ENCODE measurements at regions not wholly inside any gene's neighbourhood (a gene's known extent, or its start where the extent isn't known, plus 50 kb on each side); places are given as distances from the start of the nearest gene placed in this dataset.

DNA sequence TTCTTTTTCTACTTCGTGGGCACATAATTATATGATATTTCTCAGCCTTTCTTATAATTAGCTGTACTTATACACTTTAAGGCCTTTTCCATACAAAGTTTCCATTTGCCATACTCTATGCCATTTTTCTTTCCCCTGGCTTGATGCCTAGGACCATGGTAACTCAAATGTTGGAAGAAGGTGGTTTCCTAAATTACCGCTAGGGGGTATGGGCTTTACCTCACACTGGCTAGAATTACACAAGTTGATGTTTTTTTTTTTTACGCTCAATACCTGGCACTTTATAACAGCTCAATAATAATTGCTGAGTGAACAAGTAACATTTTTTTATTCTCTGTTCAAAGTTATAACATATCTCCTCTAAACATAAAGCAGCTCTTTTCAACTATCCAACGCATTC, 306.8 kb upstream of the LRFN5 start:
- no peak overlapping the region for H3K27ac ChIP-seq
- no peak for TF ChIP-seq ZFX (IDR thresholded peaks at IDR 0.05)
- TF ChIP-seq, protein P1, sequence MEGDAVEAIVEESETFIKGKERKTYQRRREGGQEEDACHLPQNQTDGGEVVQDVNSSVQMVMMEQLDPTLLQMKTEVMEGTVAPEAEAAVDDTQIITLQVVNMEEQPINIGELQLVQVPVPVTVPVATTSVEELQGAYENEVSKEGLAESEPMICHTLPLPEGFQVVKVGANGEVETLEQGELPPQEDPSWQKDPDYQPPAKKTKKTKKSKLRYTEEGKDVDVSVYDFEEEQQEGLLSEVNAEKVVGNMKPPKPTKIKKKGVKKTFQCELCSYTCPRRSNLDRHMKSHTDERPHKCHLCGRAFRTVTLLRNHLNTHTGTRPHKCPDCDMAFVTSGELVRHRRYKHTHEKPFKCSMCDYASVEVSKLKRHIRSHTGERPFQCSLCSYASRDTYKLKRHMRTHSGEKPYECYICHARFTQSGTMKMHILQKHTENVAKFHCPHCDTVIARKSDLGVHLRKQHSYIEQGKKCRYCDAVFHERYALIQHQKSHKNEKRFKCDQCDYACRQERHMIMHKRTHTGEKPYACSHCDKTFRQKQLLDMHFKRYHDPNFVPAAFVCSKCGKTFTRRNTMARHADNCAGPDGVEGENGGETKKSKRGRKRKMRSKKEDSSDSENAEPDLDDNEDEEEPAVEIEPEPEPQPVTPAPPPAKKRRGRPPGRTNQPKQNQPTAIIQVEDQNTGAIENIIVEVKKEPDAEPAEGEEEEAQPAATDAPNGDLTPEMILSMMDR (conservative IDR thresholded peaks at IDR 0.05): peak; percentile 59

DNA sequence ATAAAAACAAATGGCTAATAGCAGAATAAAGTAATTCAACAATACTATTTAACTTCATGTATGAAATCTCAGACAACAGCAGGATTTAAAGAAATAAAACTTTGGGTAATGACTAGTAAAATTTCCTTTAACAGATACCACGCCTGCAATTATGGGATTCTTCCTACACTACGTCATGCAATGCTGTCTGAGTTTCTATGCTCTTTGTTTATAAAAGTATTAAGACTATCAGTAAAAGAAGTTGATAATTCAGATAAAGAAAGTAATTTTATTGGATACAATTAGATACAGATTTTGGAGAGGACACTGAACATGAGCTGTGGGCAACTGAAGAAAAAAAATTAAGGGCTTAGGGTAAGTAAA, 308.4 kb upstream of the LRFN5 start:
- TF ChIP-seq ZFX (IDR thresholded peaks at IDR 0.05): no peak
- TF ChIP-seq, protein P1 (conservative IDR thresholded peaks at IDR 0.05): no peak
- no peak overlapping the region for H3K27ac ChIP-seq

DNA sequence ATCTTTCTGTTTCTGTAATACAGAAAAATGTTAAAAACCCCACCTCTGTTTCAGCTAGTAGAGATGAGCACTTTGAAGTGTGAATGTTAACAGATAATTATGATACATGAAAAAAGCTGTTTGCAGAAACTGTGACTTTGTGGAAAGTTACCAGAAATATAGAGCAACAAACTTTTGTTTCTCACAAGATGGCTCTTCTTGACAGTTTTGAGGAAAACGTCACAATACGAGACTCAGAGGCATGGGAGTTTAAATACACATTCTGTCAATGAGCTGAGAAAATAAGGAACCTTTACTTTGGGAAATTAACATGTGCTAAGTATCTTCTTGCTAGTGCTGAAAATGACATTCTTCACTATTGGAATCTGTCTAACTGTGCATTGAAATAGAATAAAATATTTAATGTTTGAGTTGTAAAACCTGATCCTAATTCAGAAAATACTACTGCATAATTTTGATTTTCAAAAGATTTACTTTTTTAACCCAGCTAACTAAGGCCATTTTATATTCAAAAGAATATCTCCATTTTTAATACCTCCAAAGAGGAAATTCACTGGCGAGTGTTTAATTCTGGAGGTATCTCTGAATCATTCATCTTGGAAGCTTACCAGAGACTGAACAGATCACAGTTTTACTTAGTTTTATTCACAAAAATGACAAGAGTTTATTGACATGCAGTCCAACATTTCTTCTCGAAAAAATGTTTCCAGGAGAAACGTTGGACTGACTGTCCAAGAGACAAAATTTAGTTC, 308.9 kb upstream of the LRFN5 start:
- TF ChIP-seq, protein P1 (conservative IDR thresholded peaks at IDR 0.05): no peak
- no peak for TF ChIP-seq ZFX (IDR thresholded peaks at IDR 0.05)
- H3K27ac ChIP-seq: no peak overlapping the region

DNA sequence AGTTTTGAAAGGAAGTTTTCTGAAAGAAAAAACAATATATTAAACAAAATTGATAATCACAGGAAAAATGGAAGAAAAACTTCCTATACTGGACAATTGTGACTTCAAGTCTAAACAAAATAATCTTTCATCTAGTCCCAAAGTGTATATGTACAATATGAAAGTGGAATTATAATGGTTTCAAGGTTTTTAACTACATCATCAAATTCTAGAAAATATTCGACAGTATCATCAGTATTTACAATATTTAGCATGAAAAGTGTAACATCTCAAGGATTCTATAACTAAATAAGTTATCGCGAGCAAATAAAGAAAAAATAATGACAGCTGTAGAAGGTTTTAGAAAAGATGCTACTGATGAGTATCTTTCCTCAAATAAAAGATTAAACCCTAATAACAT, 310.9 kb upstream of the LRFN5 start:
- no peak overlapping the region for H3K27ac ChIP-seq
- TF ChIP-seq, protein P1 (conservative IDR thresholded peaks at IDR 0.05): no peak
- TF ChIP-seq ZFX (IDR thresholded peaks at IDR 0.05): no peak

DNA sequence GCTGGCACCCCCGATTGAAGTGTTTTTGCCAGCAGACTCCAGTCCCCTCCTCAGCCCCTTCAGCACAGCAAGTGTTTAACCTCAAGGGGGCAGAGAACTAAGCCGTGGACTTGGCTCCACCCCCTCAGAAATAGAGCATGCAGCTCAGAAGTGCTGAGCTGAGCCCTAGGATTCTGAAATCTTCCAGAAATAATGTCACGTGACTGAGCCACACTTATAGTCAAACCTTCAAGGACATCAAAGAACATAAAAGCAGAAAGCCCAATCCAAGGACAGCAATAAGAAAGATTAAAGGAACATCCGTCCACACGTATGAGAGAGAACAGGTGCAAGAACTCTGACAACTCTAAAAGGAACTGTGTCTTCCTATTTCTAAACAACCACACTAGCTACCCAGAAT, 317.7 kb upstream of the LRFN5 start:
- TF ChIP-seq, protein P1 (conservative IDR thresholded peaks at IDR 0.05): no peak
- no peak overlapping the region for H3K27ac ChIP-seq

DNA sequence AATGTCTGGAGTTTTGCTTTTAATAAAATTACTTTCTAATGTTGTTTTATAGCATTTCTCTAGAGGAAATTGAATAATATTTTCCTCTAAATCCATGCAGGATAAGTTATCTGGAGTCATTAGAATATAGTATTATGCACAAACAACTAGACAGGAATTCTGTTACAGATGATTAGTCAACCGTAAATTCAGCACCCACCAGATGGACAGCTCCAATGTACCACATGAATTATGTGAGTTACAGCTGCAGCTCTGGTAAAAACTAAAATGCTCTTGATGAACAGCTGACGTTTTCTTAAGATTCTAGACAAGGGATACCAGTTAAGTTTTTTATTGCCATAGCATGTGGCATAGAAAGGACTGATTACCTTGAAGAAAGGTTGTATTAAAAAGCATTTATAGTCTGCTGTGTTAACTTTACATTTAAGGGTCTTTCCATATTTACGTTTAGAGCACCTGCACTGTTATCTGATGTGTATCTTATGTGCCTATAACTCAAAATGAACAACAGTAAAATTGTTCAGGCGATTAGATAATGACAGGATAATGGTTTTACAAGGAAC, 321.4 kb upstream of the LRFN5 start:
- TF ChIP-seq, protein P1 (conservative IDR thresholded peaks at IDR 0.05): no peak
- no peak for TF ChIP-seq ZFX (IDR thresholded peaks at IDR 0.05)
- no peak overlapping the region for H3K27ac ChIP-seq

DNA sequence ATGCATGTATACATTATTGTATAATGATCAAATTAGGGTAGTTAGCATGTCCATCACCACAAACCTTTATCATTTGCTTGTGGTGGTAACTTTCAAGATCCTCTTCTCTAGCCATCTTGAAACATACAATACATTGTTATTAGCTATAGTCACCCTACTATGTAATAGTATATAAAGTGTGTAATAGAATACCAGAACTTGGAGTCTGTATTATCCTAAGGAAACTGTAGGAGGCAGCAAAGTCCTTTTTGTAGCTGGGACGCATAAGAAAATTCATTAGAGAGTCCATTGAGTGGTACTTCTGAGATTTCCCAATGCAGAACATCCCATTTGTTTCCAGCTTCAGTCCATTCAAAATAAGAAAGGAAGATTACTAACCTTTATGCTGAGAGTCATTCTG, 325.9 kb upstream of the LRFN5 start:
- TF ChIP-seq, protein P1 (conservative IDR thresholded peaks at IDR 0.05): peak; percentile 77
- TF ChIP-seq ZFX (IDR thresholded peaks at IDR 0.05): no peak
- no peak overlapping the region for H3K27ac ChIP-seq

All from C4-2B (cell line).